Neuronal stem cell (in vitro differentiated cells): ENCODE measurements at regions not wholly inside any gene's neighbourhood (a gene's known extent, or its start where the extent isn't known, plus 50 kb on each side); places are given as distances from the start of the nearest gene placed in this dataset.
"Not testable (repeated sequence)": the region's sequence is repeated elsewhere in the genome, so short reads cannot be mapped to it uniquely, and the experiment has no call there.

Experiments
- DNase-seq: peaks from one replicate; pipeline ENCODE4 v3.0.0-alpha.2; 2013; ENCODE audit warnings: low spot score
- H2AFZ ChIP-seq: one replicate; pipeline ENCODE4 v1.6.1; 2013; ENCODE audit warnings: mild to moderate bottlenecking, low read length, inconsistent platforms
- H2AK5ac ChIP-seq: 2 replicates; pipeline ENCODE4 v1.6.1; 2013; ENCODE audit warnings: low read depth, mild to moderate bottlenecking, inconsistent platforms, low read length, moderate library complexity, mixed read lengths
- H2BK120ac ChIP-seq: 2 replicates; pipeline ENCODE4 v1.6.1; 2013; ENCODE audit warnings: low read depth, mild to moderate bottlenecking, inconsistent platforms, low read length, moderate library complexity, mixed read lengths
- H2BK12ac ChIP-seq: one replicate; pipeline ENCODE4 v1.6.1; 2013; ENCODE audit warnings: low read length, inconsistent platforms
- H2BK15ac ChIP-seq: 2 replicates; pipeline ENCODE4 v1.6.1; 2013; ENCODE audit warnings: mild to moderate bottlenecking, low read length, inconsistent platforms, mixed read lengths
- H2BK5ac ChIP-seq: one replicate; pipeline ENCODE4 v1.6.1; 2013; ENCODE audit warnings: inconsistent platforms, mild to moderate bottlenecking, low read length, moderate library complexity
- H3K14ac ChIP-seq: one replicate; pipeline ENCODE4 v1.6.1; 2013; ENCODE audit warnings: low read length, inconsistent platforms
- H3K18ac ChIP-seq: 2 replicates; pipeline ENCODE4 v1.6.1; 2013; ENCODE audit warnings: low read length, inconsistent platforms
- H3K23ac ChIP-seq: 2 replicates; pipeline ENCODE4 v1.6.1; 2013; ENCODE audit warnings: low read depth, mild to moderate bottlenecking, mixed read lengths, low read length, inconsistent platforms; ENCODE audit not compliant: poor library complexity
- H3K27ac ChIP-seq: replicated peaks from 3 replicates; pipeline ENCODE4 v1.5.1; 2013; ENCODE audit warnings: low read length, inconsistent platforms
- H3K27me3 ChIP-seq, 3 experiments: 2 replicates each; pipeline ENCODE4 v1.6.1; 2013; ENCODE audit warnings: low read length in 3 of 3, mild to moderate bottlenecking in 2 of 3, inconsistent platforms in 1 of 3, low read depth in 1 of 3, mixed read lengths in 1 of 3, moderate library complexity in 1 of 3; ENCODE audit not compliant: control insufficient read depth in 3 of 3, insufficient read depth in 3 of 3
- H3K36me3 ChIP-seq, 2 donors: replicated peaks in 1 of 2; 2 replicates each; pipeline ENCODE4 v1.6.1; 2013; ENCODE audit warnings: low read length in 2 of 2; ENCODE audit not compliant: control insufficient read depth in 2 of 2, insufficient read depth in 2 of 2
- H3K4ac ChIP-seq: 2 replicates; pipeline ENCODE4 v1.6.1; 2013; ENCODE audit warnings: inconsistent platforms, mild to moderate bottlenecking, low read length, moderate library complexity
- H3K4me1 ChIP-seq, 2 donors: 1 replicate in 1 of 2; 2 replicates in 1 of 2; pipeline ENCODE4 v1.6.1; 2013; ENCODE audit warnings: low read length in 2 of 2, low read depth in 1 of 2; ENCODE audit not compliant: control insufficient read depth in 2 of 2, insufficient read depth in 1 of 2
- H3K4me2 ChIP-seq: one replicate; pipeline ENCODE4 v1.6.1; 2013; ENCODE audit warnings: mild to moderate bottlenecking, low read length, inconsistent platforms; ENCODE audit not compliant: insufficient read depth, poor library complexity, severe bottlenecking
- H3K4me3 ChIP-seq, 2 donors: 2 replicates each; pipeline ENCODE4 v1.5.1; 2013; ENCODE audit warnings: low read length in 2 of 2, mild to moderate bottlenecking in 2 of 2, inconsistent platforms in 1 of 2, moderate library complexity in 1 of 2
- H3K79me1 ChIP-seq: one replicate; pipeline ENCODE4 v1.6.1; 2013; ENCODE audit warnings: low read depth, mild to moderate bottlenecking, inconsistent platforms, low read length, moderate library complexity
- H3K9ac ChIP-seq: one replicate; pipeline ENCODE4 v1.6.1; 2013; ENCODE audit warnings: mild to moderate bottlenecking, low read depth, low read length, inconsistent platforms; ENCODE audit not compliant: poor library complexity
- H3K9me3 ChIP-seq, 2 donors: replicated peaks in 1 of 2; 2 replicates each; pipeline versions ENCODE3 to v1.6.1; 2013; ENCODE audit warnings: low read length in 2 of 2, mild to moderate bottlenecking in 2 of 2, inconsistent platforms in 1 of 2, low read depth in 1 of 2, mixed read lengths in 1 of 2, moderate library complexity in 1 of 2; ENCODE audit not compliant: control insufficient read depth in 2 of 2, insufficient read depth in 1 of 2
- H4K8ac ChIP-seq: one replicate; pipeline ENCODE4 v1.6.1; 2013; ENCODE audit warnings: low read depth, mild to moderate bottlenecking, inconsistent platforms, low read length, moderate library complexity
- H4K91ac ChIP-seq: one replicate; pipeline ENCODE4 v1.6.1; 2013; ENCODE audit warnings: low read length, low read depth, mild to moderate bottlenecking, inconsistent platforms; ENCODE audit not compliant: poor library complexity
- WGBS, 2 donors: extraction: QIAGEN DNeasy Blood & Tissue Kit; methylation state at CpG; one replicate each; pipeline ENCODE4 v1.1.7; 2013; ENCODE audit warnings: missing lambda C conversion rate in 2 of 2, mixed read lengths in 1 of 2; ENCODE audit not compliant: insufficient read length in 2 of 2, insufficient replicate concordance in 1 of 2; ENCODE audit errors: extremely low coverage in 2 of 2; 5-methylcytosine and 5-hydroxymethylcytosine counted together

DNA sequence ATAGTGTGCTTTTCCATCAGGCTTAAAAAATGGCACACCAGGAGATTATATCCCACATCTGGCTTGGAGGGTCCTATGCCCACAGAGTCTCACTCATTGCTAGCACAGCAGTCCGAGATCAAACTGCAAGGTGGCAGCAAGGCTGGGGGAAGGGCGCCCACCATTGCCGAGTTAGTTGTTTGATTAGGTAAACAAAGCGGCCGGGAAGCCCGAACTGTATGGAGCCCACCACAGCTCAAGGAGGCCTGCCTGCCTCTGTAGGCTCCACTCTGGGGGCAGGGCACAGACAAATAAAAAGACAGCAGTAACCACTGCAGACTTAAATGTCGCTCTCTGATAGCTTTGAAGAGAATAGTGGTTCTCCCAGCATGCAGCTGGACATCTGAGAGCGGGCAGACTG, 201.9 kb downstream of the COL12A1 start:
- not testable (repeated sequence) for H3K79me1 ChIP-seq, H2AK5ac ChIP-seq, H2BK5ac ChIP-seq, H3K27me3 ChIP-seq, H3K4me2 ChIP-seq, H2BK120ac ChIP-seq, H4K8ac ChIP-seq, H3K27ac ChIP-seq, H2BK15ac ChIP-seq, H3K23ac ChIP-seq, H3K9ac ChIP-seq, H3K4me1 ChIP-seq, H3K14ac ChIP-seq, H2BK12ac ChIP-seq, H3K18ac ChIP-seq, H4K91ac ChIP-seq, H3K4ac ChIP-seq, H2AFZ ChIP-seq, H3K9me3 ChIP-seq, DNase-seq, H3K4me3 ChIP-seq, H3K36me3 ChIP-seq
- WGBS, 2 donors, result no CpG with 5 or more reads among the region's 8 CpGs

DNA sequence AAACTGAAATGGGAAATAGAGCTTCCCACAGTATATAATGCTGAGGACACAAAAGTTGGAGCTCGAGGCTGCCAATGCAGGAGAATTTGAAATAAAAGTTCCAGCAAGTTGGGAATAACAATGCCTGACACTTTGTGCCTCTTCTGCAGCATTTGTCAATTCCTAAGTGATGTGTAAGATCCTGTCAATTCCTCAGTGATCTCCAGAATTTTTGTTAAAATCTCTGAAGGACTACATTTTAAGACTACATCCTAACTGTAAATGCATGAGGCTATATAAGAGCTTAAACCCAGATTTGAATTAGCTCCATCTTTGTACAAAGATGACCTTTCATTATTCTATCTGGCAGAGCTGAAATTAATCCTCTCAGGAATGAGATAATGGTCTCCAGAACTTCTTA, 208.2 kb downstream of the COL12A1 start:
- Histone ChIP-seq H4K8ac (no peak overlapping the region), H2BK15ac (no peak overlapping the region), H3K9me3 (no peaks in the 10 kb centered on the region), H3K4ac (no peak overlapping the region), H3K18ac (no peak overlapping the region), H2AK5ac (no peak overlapping the region), H2BK120ac (no peak overlapping the region), H3K36me3 (no peaks in the 10 kb centered on the region), H3K4me2 (no peak overlapping the region), H3K4me1 (no peaks in the 10 kb centered on the region), H2AFZ (no peak overlapping the region), H3K4me3 (no peak overlapping the region), H4K91ac (no peak overlapping the region), H3K9ac (no peak overlapping the region), H3K14ac (no peak overlapping the region), H2BK12ac (no peak overlapping the region), H3K79me1 (no peaks in the 10 kb centered on the region), H3K27ac (no peak overlapping the region), H2BK5ac (no peak overlapping the region), H3K23ac (no peak overlapping the region), H3K27me3 (no peaks in the 10 kb centered on the region)
- no peak for DNase-seq
- no CpG with 5 or more reads among the region's 1 CpG for WGBS, 2 donors

DNA sequence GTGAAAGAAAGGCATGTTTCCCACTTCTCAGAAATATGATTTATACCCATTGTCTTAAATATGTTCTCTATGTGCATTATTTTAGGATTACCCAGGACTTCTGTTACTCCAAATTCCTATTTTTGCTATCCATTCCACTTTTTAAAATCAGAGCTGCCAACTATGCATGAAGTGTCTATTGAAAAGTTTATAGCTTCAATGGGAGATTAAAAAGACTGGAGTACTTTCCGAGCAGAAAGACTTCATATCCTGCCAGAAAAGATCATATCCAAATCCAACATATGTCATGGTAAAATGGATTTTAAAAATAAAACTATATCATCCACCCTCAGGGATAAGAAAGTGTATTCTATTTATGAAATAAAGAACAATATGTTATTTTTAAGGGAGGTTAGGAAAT, 212.7 kb downstream of the COL12A1 start:
- DNase-seq, result no peak
- Histone ChIP-seq H2AK5ac (no peak overlapping the region), H2BK5ac (no peak overlapping the region), H2AFZ (no peak overlapping the region), H3K14ac (no peak overlapping the region), H3K4ac (no peak overlapping the region), H3K79me1 (no peaks in the 10 kb centered on the region), H3K4me2 (no peak overlapping the region), H2BK120ac (no peak overlapping the region), H3K9ac (no peak overlapping the region), H3K23ac (no peak overlapping the region), H3K9me3 (no peaks in the 10 kb centered on the region), H3K27me3 (no peaks in the 10 kb centered on the region), H4K8ac (no peak overlapping the region), H2BK15ac (no peak overlapping the region), H2BK12ac (no peak overlapping the region), H3K4me3 (no peak overlapping the region), H3K27ac (no peak overlapping the region), H3K36me3 (no peaks in the 10 kb centered on the region), H4K91ac (no peak overlapping the region), H3K4me1 (no peaks in the 10 kb centered on the region), H3K18ac (no peak overlapping the region)
- WGBS, 2 donors, result no CpG with 5 or more reads among the region's 1 CpG

DNA sequence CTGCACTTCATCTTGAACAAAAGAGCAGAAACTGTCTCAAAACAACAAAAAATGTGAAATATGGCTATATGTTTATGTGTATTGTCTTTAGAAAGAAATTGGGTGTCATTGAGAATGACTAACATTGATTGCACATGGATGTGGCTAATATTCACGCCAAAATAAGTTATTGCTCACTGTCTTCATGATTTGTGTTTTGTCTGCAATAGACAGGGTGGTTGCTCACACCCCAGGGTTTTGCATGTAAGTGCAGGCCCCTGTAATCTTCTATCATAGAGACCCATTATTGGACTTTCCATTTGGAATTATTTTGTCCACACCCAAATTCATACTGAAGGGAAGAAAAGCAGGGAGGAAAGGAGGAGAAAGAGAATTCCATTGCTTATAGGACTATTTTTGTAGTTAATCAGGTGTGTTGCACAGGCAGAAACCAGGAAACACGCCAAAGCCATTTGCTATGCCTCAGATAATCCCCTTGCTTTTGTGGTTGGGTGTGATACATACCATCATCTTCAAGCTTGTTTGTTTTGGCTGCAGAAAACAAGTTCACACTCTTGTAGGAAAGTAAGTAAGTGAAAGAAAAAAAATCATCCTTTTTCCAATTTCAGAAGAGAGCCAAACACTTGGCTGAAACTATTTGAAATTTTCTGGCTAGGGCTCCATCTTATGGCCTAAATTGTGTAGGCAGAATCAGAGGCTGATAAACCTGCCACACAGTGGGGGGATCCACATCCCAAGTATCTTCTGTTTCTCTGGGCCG, 214.1 kb downstream of the COL12A1 start:
- H4K91ac ChIP-seq, result no peak overlapping the region
- H3K4me1 ChIP-seq, result no peaks in the 10 kb centered on the region
- no peak for DNase-seq
- no peak overlapping the region for H3K23ac ChIP-seq
- no peak overlapping the region for H2BK12ac ChIP-seq
- H2AK5ac ChIP-seq, result no peak overlapping the region
- no peak overlapping the region for H3K14ac ChIP-seq
- no peak overlapping the region for H2AFZ ChIP-seq
- no peak overlapping the region for H3K18ac ChIP-seq
- no peaks in the 10 kb centered on the region for H3K79me1 ChIP-seq
- WGBS, 2 donors, result no CpG with 5 or more reads among the region's 3 CpGs
- no peak overlapping the region for H3K9ac ChIP-seq
- no peak overlapping the region for H4K8ac ChIP-seq
- no peak overlapping the region for H3K4me2 ChIP-seq
- no peak overlapping the region for H2BK120ac ChIP-seq
- H2BK5ac ChIP-seq, result no peak overlapping the region
- no peak overlapping the region for H3K4me3 ChIP-seq
- no peaks in the 10 kb centered on the region for H3K27me3 ChIP-seq
- H3K36me3 ChIP-seq, result no peaks in the 10 kb centered on the region
- H2BK15ac ChIP-seq, result no peak overlapping the region
- no peak overlapping the region for H3K27ac ChIP-seq
- H3K9me3 ChIP-seq, result peaks cover 0 to 3% of the 10 kb centered on the region in 2 donors
- no peak overlapping the region for H3K4ac ChIP-seq
